Nephron progenitor cell (in vitro differentiated cells): ENCODE measurements at regions not wholly inside any gene's neighbourhood (a gene's known extent, or its start where the extent isn't known, plus 50 kb on each side); places are given as distances from the start of the nearest gene placed in this dataset.

Experiments
- DNase-seq: peaks from one replicate; pipeline ENCODE4 v3.0.0; 2021
- H3K27ac Mint-ChIP-seq: 2 replicates; pipeline ENCODE4 v1.8.0; 2021; ENCODE audit warnings: mild to moderate bottlenecking, moderate library complexity, mixed read lengths
- H3K27me3 Mint-ChIP-seq: 2 replicates; pipeline ENCODE4 v1.8.0; 2021; ENCODE audit warnings: mild to moderate bottlenecking, low read depth, mixed read lengths; ENCODE audit not compliant: poor library complexity
- H3K36me3 Mint-ChIP-seq: 2 replicates; pipeline ENCODE4 v1.8.0; 2021; ENCODE audit warnings: low read depth, mixed read lengths
- H3K4me1 Mint-ChIP-seq: 2 replicates; pipeline ENCODE4 v1.8.0; 2021; ENCODE audit warnings: mixed read lengths
- H3K4me3 Mint-ChIP-seq: 2 replicates; pipeline ENCODE4 v1.8.0; 2021; ENCODE audit warnings: mild to moderate bottlenecking, moderate library complexity, mixed read lengths
- H3K9me3 Mint-ChIP-seq: 2 replicates; pipeline ENCODE4 v1.8.0; 2021; ENCODE audit warnings: mild to moderate bottlenecking, moderate library complexity, mixed read lengths
- CTCF ChIP-seq: fragments of 200-600 bp; sonication (generic); IDR thresholded peaks from 2 replicates; pipeline ENCODE4 v1.5.0; 2021; ENCODE audit warnings: antibody characterized with exemption

GRCh38 chr2:144936442-144936841 is 416.5 kb upstream of the ZEB2 start:
- peaks cover 29% of the 10 kb centered on the region for H3K4me1 Mint-ChIP-seq

GRCh38 chr2:144935736-144936135 is 415.8 kb upstream of the ZEB2 start:
- no peaks in the 10 kb centered on the region for H3K36me3 Mint-ChIP-seq
- no peak overlapping the region for H3K4me3 Mint-ChIP-seq
- no peak for DNase-seq
- no peaks in the 10 kb centered on the region for H3K9me3 Mint-ChIP-seq
- H3K27ac Mint-ChIP-seq, result peak overlapping the region; percentile 47
- TF ChIP-seq CTCF, result no peak
- H3K4me1 Mint-ChIP-seq, result peaks cover 29% of the 10 kb centered on the region
- peaks cover under 1% of the 10 kb centered on the region for H3K27me3 Mint-ChIP-seq

More at GRCh38 chr2:144936442-144936841, 416.5 kb upstream of the ZEB2 start:
- Mint-ChIP-seq H3K4me3 (no peak overlapping the region), H3K27me3 (peaks cover 5% of the 10 kb centered on the region), H3K9me3 (peaks cover 4% of the 10 kb centered on the region), H3K27ac (no peak overlapping the region), H3K36me3 (no peaks in the 10 kb centered on the region)
- TF ChIP-seq CTCF, result no peak
- no peak for DNase-seq

GRCh38 chr2:144935191-144935590 is 415.3 kb upstream of the ZEB2 start:
- TF ChIP-seq CTCF, result no peak
- Mint-ChIP-seq H3K36me3 (no peaks in the 10 kb centered on the region), H3K9me3 (peaks cover 3% of the 10 kb centered on the region), H3K27me3 (no peaks in the 10 kb centered on the region), H3K4me1 (peaks cover 29% of the 10 kb centered on the region), H3K4me3 (no peak overlapping the region), H3K27ac (peak overlapping the region; percentile 47)
- DNase-seq, result no peak

GRCh38 chr2:144931960-144932359 is 412.0 kb upstream of the ZEB2 start:
- H3K4me3 Mint-ChIP-seq, result no peak overlapping the region
- no peak for DNase-seq
- H3K4me1 Mint-ChIP-seq, result peaks cover 7% of the 10 kb centered on the region
- H3K27ac Mint-ChIP-seq, result no peak overlapping the region
- no peak for TF ChIP-seq CTCF
- H3K27me3 Mint-ChIP-seq, result no peaks in the 10 kb centered on the region
- H3K9me3 Mint-ChIP-seq, result peaks cover 24% of the 10 kb centered on the region
- H3K36me3 Mint-ChIP-seq, result peaks cover 12% of the 10 kb centered on the region

GRCh38 chr2:144931480-144931879 is 411.6 kb upstream of the ZEB2 start:
- Mint-ChIP-seq H3K4me1 (peaks cover 7% of the 10 kb centered on the region), H3K27me3 (no peaks in the 10 kb centered on the region), H3K36me3 (peaks cover 12% of the 10 kb centered on the region), H3K27ac (no peak overlapping the region), H3K4me3 (no peak overlapping the region), H3K9me3 (peaks cover 25% of the 10 kb centered on the region)
- no peak for TF ChIP-seq CTCF
- DNase-seq, result no peak

GRCh38 chr2:144927429-144927828 is 407.5 kb upstream of the ZEB2 start:
- Mint-ChIP-seq H3K9me3 (peaks cover 40% of the 10 kb centered on the region), H3K27me3 (no peaks in the 10 kb centered on the region), H3K4me1 (no peaks in the 10 kb centered on the region), H3K27ac (no peak overlapping the region), H3K4me3 (no peak overlapping the region), H3K36me3 (peaks cover 18% of the 10 kb centered on the region)
- no peak for DNase-seq
- TF ChIP-seq CTCF, result no peak
